ENCODE measurements at regions not wholly inside any gene's neighbourhood (a gene's known extent, or its start where the extent isn't known, plus 50 kb on each side); places are given as distances from the start of the nearest gene placed in this dataset.

DNA sequence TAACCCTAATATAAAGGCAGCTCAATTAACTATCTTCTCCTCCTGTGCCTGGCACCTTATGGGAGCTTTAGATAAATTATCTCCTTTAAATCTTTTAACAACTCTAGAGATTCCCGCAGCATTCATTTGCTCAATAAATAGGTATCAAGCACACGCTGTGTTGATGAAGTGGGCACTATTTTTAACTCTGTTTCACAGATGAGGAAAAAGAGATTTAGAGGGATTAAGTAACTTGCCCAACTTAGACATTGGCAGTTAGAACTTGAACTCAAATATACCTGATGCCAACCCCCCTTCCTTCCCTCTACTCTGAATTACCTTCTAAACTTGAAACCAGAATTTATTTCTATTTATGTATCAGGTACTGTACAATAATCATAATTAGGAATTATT is 112.4 kb downstream of the SH3TC2 start:
- Histone ChIP-seq H3K4me3 (no peak overlapping the region), H3K4me1 (no peaks in the 10 kb centered on the region), H3K9me3 (no peaks in the 10 kb centered on the region), H3K27me3 (no peaks in the 10 kb centered on the region), H3K36me3 (no peaks in the 10 kb centered on the region), H3K27ac (peak overlapping the region in 1 of 4 donors; percentile 46)
- no peak for DNase-seq
- TF ChIP-seq, protein P1, sequence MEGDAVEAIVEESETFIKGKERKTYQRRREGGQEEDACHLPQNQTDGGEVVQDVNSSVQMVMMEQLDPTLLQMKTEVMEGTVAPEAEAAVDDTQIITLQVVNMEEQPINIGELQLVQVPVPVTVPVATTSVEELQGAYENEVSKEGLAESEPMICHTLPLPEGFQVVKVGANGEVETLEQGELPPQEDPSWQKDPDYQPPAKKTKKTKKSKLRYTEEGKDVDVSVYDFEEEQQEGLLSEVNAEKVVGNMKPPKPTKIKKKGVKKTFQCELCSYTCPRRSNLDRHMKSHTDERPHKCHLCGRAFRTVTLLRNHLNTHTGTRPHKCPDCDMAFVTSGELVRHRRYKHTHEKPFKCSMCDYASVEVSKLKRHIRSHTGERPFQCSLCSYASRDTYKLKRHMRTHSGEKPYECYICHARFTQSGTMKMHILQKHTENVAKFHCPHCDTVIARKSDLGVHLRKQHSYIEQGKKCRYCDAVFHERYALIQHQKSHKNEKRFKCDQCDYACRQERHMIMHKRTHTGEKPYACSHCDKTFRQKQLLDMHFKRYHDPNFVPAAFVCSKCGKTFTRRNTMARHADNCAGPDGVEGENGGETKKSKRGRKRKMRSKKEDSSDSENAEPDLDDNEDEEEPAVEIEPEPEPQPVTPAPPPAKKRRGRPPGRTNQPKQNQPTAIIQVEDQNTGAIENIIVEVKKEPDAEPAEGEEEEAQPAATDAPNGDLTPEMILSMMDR (IDR thresholded peaks at IDR 0.05), result no peak
- no peak for TF ChIP-seq POLR2A (IDR thresholded peaks at IDR 0.05)

DNA sequence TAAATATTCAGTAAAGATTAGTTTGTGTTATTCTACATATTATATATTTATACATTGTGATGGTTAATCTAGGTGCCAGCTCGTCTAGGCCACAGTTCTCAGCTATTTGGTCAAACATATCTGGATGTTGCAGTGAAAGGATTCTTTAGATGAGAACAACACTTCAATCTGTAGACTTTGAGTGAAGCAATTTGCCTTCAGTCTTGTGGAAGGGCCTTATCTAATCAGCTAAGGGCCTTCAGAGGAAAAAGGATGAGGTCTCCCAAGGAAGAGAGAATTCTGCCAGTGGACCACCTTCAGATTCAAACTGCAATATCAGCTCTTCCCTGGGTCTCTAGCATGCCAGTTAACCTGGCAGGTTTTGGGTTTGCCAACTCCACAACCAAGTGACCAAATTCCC is 112.0 kb downstream of the SH3TC2 start:
- no peak overlapping the region for H3K4me3 ChIP-seq
- H3K4me1 ChIP-seq, result no peaks in the 10 kb centered on the region
- no peaks in the 10 kb centered on the region for H3K27me3 ChIP-seq
- TF ChIP-seq, protein P1 (IDR thresholded peaks at IDR 0.05), result no peak
- TF ChIP-seq POLR2A (IDR thresholded peaks at IDR 0.05), result no peak
- H3K27ac ChIP-seq, result peak overlapping the region in 1 of 4 donors; percentile 46
- no peaks in the 10 kb centered on the region for H3K9me3 ChIP-seq
- no peaks in the 10 kb centered on the region for H3K36me3 ChIP-seq
- no peak for DNase-seq

DNA sequence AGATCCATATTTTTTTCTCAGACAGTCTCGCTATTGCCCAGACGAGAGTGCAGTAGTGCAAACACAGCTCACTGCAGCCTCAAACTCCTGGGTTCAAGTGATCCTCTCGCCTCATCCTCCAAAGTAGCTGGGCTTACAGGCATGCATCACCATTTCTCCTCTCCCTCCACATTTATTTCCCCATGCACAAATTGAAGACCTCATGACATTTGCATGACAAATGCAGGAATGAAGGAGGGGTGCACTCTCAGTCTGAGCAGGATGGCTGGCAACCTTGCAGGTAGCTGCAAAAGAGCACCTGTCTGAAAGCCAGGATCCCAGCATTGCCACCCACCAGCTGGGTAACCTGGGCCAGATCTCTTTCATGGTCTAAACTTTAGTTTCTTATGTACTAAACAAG is 111.2 kb downstream of the SH3TC2 start:
- Histone ChIP-seq H3K4me1 (no peaks in the 10 kb centered on the region), H3K36me3 (no peaks in the 10 kb centered on the region), H3K27me3 (no peaks in the 10 kb centered on the region), H3K27ac (no peak overlapping the region), H3K4me3 (no peak overlapping the region), H3K9me3 (no peaks in the 10 kb centered on the region)
- DNase-seq, result no peak
- TF ChIP-seq, protein P1 (IDR thresholded peaks at IDR 0.05), result no peak
- no peak for TF ChIP-seq POLR2A (IDR thresholded peaks at IDR 0.05)

DNA sequence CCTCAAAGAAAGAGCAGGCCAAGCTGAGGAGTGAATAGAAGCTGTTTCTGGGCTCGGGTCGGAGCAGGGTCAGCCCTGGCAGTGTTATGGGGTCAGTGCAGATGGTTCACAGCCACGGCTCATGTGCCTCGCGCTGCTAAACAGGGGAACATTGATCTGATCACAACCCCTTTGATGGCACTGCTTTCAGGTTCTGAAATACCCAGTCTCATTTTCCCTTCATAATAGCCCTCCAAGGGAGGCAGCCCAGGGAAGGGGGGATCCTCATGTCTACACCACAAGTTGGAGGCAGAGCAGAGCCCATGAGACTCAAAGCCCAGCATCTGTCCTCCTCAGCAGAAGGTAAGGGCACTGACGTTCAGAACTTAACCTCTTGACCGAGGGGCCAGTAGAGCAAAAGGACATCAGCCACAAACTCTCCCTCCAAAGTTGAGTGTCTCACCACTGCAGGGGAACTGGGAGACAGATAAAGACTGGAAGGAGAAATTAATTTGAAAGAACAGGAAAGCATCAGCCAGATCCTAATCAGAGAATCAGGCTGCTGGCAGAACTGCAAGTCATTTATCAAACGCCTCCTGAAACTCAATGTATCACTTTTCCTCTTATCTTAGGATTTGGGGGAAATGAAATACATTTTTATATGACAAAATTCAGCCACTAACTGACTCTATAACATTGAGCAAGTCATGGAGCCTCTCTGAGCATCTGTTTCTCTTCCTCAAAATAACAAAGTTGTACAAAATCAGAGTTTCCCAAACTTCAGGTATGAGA is 110.6 kb downstream of the SH3TC2 start:
- no peaks in the 10 kb centered on the region for H3K36me3 ChIP-seq
- no peaks in the 10 kb centered on the region for H3K4me1 ChIP-seq
- no peak for DNase-seq
- TF ChIP-seq POLR2A (IDR thresholded peaks at IDR 0.05), result no peak
- TF ChIP-seq, protein P1 (IDR thresholded peaks at IDR 0.05), result no peak
- H3K9me3 ChIP-seq, result no peaks in the 10 kb centered on the region
- H3K27me3 ChIP-seq, result no peaks in the 10 kb centered on the region
- no peak overlapping the region for H3K27ac ChIP-seq
- no peak overlapping the region for H3K4me3 ChIP-seq

DNA sequence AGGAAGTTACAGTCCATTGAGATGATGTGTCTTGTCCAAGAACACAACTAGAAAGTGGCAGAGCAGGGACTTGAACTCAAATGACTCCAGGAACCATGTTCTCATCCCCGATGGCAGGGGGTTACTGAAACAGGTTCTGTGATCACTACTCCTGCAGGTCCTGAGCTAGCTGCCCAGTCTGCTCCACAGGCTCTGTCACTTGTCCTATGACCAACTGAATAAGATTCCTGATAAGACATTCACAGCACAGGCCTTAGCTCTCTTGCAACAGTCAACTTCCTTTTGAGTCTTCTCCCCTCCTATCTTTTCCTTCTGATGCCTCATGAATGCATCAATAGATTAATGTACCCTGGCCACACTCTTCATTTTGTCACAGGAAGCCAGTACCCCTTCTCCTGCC is 109.2 kb downstream of the SH3TC2 start:
- no peaks in the 10 kb centered on the region for H3K36me3 ChIP-seq
- DNase-seq, result no peak
- H3K27me3 ChIP-seq, result no peaks in the 10 kb centered on the region
- TF ChIP-seq, protein P1 (IDR thresholded peaks at IDR 0.05), result no peak
- no peak for TF ChIP-seq POLR2A (IDR thresholded peaks at IDR 0.05)
- H3K27ac ChIP-seq, result no peak overlapping the region
- H3K4me3 ChIP-seq, result no peak overlapping the region
- H3K4me1 ChIP-seq, result no peaks in the 10 kb centered on the region
- H3K9me3 ChIP-seq, result no peaks in the 10 kb centered on the region
